NCI-H187 (cell line): ENCODE measurements at regions not wholly inside any gene's neighbourhood (a gene's known extent, or its start where the extent isn't known, plus 50 kb on each side); places are given as distances from the start of the nearest gene placed in this dataset.

Experiments used
- DNase-seq, 2 experiments: peaks; one replicate each; lab custom pipeline; 2025; lab: John Stamatoyannopoulos, UW

GRCh38 chr10:28060031-28060607, 61.2 kb upstream of the ODAD2 start:
- DNase-seq, result no peak

GRCh38 chr10:28058746-28059145, 59.9 kb upstream of the ODAD2 start:
- DNase-seq, result no peak

- no peak for DNase-seq
Measured at GRCh38 chr10:28054228-28054860, 55.5 kb upstream of the ODAD2 start.

DNA sequence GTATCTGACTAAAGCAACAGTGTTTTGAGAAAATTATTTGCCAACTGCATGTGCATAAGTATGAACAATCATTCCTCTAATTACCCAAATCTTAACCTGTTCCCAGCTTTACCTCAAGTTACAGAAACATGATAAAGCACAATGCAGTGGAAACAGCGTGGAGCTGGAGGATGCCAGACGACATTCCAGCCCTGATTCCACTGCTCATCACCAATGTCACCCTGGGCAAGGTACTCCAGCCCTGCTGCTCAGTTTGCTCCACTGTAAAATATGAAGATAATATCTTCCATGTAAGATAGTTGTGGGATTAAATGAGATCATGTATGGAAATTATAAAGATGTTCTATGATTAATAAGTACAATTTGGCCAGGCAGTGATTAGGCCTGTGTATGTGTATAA, 50.4 kb upstream of the ODAD2 start:
- no peak for DNase-seq
